ENCODE measurements at regions not wholly inside any gene's neighbourhood (a gene's known extent, or its start where the extent isn't known, plus 50 kb on each side); places are given as distances from the start of the nearest gene placed in this dataset.

DNA sequence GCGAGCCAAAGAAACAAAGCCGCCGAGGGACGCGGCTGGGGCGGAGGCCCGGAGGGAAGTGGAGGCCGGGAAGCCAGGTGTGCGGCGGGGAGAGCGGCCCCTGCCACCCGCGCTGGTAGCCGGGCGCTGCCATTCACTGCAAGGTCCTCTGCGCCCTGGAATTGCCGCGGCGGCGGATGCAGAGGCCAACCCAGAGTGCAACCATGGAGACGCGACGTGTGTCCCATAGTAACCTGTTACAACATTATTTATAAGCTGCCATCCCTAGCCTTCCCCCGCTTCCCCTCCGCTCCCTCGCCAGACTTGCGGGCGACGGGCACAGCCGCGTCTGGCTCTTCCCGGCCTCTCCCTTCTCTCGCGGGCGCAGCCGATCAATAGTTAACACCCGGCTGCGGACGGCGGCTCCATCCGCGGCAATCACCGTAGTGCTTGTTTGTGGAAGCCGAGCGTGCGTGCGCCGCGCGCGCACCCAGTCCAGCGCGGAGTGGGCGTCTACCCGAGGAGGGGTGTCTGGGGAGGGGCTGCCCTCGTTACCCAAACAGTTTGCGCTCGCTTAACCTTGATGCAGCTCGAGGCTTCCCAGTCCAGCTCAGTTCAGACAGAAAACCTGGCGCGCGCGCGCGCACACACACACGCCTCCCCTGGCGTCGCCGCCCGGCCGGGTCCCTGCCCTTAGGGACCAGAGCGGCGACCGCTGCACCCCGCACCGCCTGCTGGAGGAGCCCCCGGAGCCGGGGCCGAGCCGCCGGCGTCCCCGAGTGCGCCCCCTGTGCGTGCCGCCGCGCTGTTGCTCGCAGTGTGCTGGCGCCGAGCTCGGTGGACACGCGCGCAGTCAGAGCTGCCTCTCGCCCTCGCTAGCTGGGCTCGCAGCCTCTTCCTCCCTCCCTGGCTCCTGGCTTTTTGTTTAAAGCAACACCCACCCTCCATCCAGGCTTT, 165.4 kb upstream of the DPP6 start:
- Mint-ChIP-seq H3K27me3 (ENCODE audit: unreplicated experiment) (peaks cover 6% of the 10 kb centered on the region), H3K9me3 (ENCODE audit: unreplicated experiment) (peaks cover 25% of the 10 kb centered on the region), H3K36me3 (ENCODE audit: unreplicated experiment) (peaks cover 8% of the 10 kb centered on the region), H3K4me1 (ENCODE audit: low read depth, unreplicated experiment) (no peaks in the 10 kb centered on the region), H3K4me3 (ENCODE audit: unreplicated experiment) (no peak overlapping the region), H3K27ac (ENCODE audit: unreplicated experiment) (no peak overlapping the region)
- no peak for DNase-seq
- no peak for TF ChIP-seq CTCF (IDR thresholded peaks at IDR 0.05; ENCODE audit: partially characterized antibody, unreplicated experiment)

DNA sequence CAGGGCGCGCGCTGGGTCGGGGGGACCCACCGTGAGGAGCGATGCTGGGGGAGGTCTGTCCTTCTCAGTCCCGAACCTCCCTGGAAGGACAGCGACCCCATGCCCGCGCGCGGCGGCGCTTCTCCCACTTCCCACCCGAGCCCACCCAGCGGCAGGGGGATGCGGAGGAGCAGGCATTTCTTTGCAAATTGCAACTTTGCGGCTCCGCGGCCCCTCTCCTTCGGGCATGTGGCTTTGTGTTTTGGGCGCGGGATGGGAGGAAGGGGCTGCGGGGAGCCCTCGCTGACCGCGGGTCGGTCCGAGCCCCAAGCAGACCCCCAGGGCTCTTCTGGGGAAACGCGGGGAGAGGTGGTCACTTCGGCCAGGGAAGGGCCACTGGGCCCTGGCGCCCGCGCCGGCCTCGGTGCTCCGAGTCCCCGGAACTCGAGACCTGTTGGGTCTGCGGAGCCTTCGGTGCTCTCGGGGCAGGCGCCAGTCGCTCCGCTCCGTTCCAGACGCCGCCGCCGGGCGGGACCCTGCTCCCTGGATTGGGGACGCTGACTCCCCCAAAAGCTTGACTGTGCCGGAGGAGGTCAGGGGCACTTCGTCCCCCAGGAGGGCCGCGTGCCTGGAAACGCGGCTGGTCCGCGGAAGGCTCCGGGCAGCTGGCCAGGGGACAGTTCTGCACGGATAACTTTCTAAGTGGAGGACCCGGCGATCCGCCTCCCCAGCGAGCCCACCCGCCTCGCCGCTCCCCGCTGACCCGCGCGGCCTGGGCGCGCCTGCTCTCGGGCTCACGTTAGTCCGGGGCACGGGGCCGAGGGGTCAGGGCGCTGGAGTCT, 164.2 kb upstream of the DPP6 start:
- H3K9me3 Mint-ChIP-seq (ENCODE audit: unreplicated experiment) = peaks cover 26% of the 10 kb centered on the region
- H3K36me3 Mint-ChIP-seq (ENCODE audit: unreplicated experiment) = peaks cover 8% of the 10 kb centered on the region
- H3K4me3 Mint-ChIP-seq (ENCODE audit: unreplicated experiment) = no peak overlapping the region
- H3K4me1 Mint-ChIP-seq (ENCODE audit: low read depth, unreplicated experiment) = no peaks in the 10 kb centered on the region
- no peak for DNase-seq
- peaks cover 6% of the 10 kb centered on the region for H3K27me3 Mint-ChIP-seq (ENCODE audit: unreplicated experiment)
- no peak for TF ChIP-seq CTCF (IDR thresholded peaks at IDR 0.05; ENCODE audit: partially characterized antibody, unreplicated experiment)
- H3K27ac Mint-ChIP-seq (ENCODE audit: unreplicated experiment) = no peak overlapping the region

- Mint-ChIP-seq H3K36me3 (ENCODE audit: unreplicated experiment) (no peaks in the 10 kb centered on the region), H3K27me3 (ENCODE audit: unreplicated experiment) (peaks cover 2% of the 10 kb centered on the region), H3K27ac (ENCODE audit: unreplicated experiment) (no peak overlapping the region), H3K9me3 (ENCODE audit: unreplicated experiment) (peaks cover 20% of the 10 kb centered on the region), H3K4me1 (ENCODE audit: low read depth, unreplicated experiment) (no peaks in the 10 kb centered on the region), H3K4me3 (ENCODE audit: unreplicated experiment) (no peak overlapping the region)
- DNase-seq = no peak
- TF ChIP-seq CTCF (IDR thresholded peaks at IDR 0.05; ENCODE audit: partially characterized antibody, unreplicated experiment) = no peak
Measured at GRCh38 chr7:153891990-153892389, 160.2 kb upstream of the DPP6 start.

- no peak for DNase-seq
- H3K27ac Mint-ChIP-seq (ENCODE audit: unreplicated experiment) = no peak overlapping the region
- H3K9me3 Mint-ChIP-seq (ENCODE audit: unreplicated experiment) = peaks cover 7% of the 10 kb centered on the region
- no peak for TF ChIP-seq CTCF (IDR thresholded peaks at IDR 0.05; ENCODE audit: partially characterized antibody, unreplicated experiment)
- H3K36me3 Mint-ChIP-seq (ENCODE audit: unreplicated experiment) = no peaks in the 10 kb centered on the region
- no peaks in the 10 kb centered on the region for H3K4me1 Mint-ChIP-seq (ENCODE audit: low read depth, unreplicated experiment)
- H3K4me3 Mint-ChIP-seq (ENCODE audit: unreplicated experiment) = no peak overlapping the region
- H3K27me3 Mint-ChIP-seq (ENCODE audit: unreplicated experiment) = no peaks in the 10 kb centered on the region
Measured at GRCh38 chr7:153902862-153903261, 149.3 kb upstream of the DPP6 start.
